Naive thymus-derived CD8-positive, alpha-beta T cell (primary cell): ENCODE measurements at regions not wholly inside any gene's neighbourhood (a gene's known extent, or its start where the extent isn't known, plus 50 kb on each side); places are given as distances from the start of the nearest gene placed in this dataset.
A peak's percentile ranks its signal among the peaks of the same experiment; 100 is the strongest.
"Not testable (repeated sequence)": the region's sequence is repeated elsewhere in the genome, so short reads cannot be mapped to it uniquely, and the experiment has no call there.

Experiments
- ATAC-seq, 2 donors: fragments of 150-1000 bp; cut with Tn5 transposase in 1 of 2; sonication (Bioruptor Pico), chemical (Tn5 transposase) in 1 of 2; 1 replicate in 1 of 2; 2 replicates in 1 of 2; pipeline ENCODE4 v1.10.0; 2021; ENCODE audit warnings: mild to moderate bottlenecking in 2 of 2, moderate library complexity in 2 of 2
- POLR2A ChIA-PET: fragments of 350-600 bp; sonication (Branson Sonifier 250); formaldehyde crosslinking; loops from one replicate; lab custom pipeline; 2021; ENCODE audit warnings: antibody characterized with exemption; lab: Charles Lee
- DNase-seq, 10 donors: peaks; one replicate each; pipeline versions ENCODE4 v3.0.0 to v3.0.0-alpha.2; 2020 to 2022
- H3K27ac Mint-ChIP-seq, 10 donors: one replicate each; pipeline ENCODE4 v1.8.0; 2020 to 2022; ENCODE audit warnings: mild to moderate bottlenecking in 10 of 10, mixed read lengths in 10 of 10, moderate library complexity in 4 of 10, inconsistent platforms in 1 of 10
- H3K27me3 Mint-ChIP-seq, 5 donors: one replicate each; pipeline ENCODE4 v1.8.0; 2021 to 2022; ENCODE audit warnings: mixed read lengths in 5 of 5
- H3K36me3 Mint-ChIP-seq, 3 donors: one replicate each; pipeline ENCODE4 v1.8.0; 2020 to 2022; ENCODE audit warnings: mixed read lengths in 3 of 3, mild to moderate bottlenecking in 2 of 3, inconsistent platforms in 1 of 3
- H3K4me1 Mint-ChIP-seq, 4 donors: one replicate each; pipeline ENCODE4 v1.8.0; 2021 to 2022; ENCODE audit warnings: mixed read lengths in 4 of 4
- H3K4me3 Mint-ChIP-seq, 10 donors: one replicate each; pipeline ENCODE4 v1.8.0; 2020 to 2022; ENCODE audit warnings: mild to moderate bottlenecking in 10 of 10, mixed read lengths in 10 of 10, moderate library complexity in 6 of 10, inconsistent platforms in 1 of 10
- H3K9me3 Mint-ChIP-seq, 9 donors: one replicate each; pipeline ENCODE4 v1.8.0; 2020 to 2022; ENCODE audit warnings: mixed read lengths in 9 of 9, mild to moderate bottlenecking in 3 of 9, inconsistent platforms in 1 of 9, moderate library complexity in 1 of 9

DNA sequence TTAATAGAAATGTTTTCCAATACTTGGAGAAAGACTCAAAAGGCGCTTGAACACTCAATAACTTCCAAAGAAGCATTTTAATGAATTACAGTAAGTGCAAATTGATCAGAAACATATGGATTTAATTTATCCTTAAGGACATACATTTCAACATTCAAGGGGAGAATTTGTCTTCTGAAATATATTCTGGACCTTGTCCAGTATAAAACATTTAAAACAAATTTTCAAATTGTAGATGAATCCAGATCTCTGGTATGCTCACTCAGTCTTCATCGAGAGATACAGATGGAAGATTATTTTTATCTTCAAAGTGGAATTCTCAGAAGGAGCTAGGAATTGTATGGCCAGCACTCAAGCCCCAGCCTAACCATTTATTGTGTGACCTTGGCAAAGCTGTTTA lies 310.4 kb downstream of the ZNF674 start:
- Mint-ChIP-seq H3K4me1 (no peaks in the 10 kb centered on the region), H3K9me3 (peaks cover 0 to 1% (median 0%) of the 10 kb centered on the region in 9 donors), H3K36me3 (peaks cover 0 to 4% (median 0%) of the 10 kb centered on the region in 3 donors), H3K27me3 (peaks cover 0 to 3% (median 0%) of the 10 kb centered on the region in 5 donors), H3K27ac (no peak overlapping the region), H3K4me3 (no peak overlapping the region)
- POLR2A ChIA-PET: no interaction called here
- ATAC-seq: no peak
- no peak for DNase-seq

DNA sequence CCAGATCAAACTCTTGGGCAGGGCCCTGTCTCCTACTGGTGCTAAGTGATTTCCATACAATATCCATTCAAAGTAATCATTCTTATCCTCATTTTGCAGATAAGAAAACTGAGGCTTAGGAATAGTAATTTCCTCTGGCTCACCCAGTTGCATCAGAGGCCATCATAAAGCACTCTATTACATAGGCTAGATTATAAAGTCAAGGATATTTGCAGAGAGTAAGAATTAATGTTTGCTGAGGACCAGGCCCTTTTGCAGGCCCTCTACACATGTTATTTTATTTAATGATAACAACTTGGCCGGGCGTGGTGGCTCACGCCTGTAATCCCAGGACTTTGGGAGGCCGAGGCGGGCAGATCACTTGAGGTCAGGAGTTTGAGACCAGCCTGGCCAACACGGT lies 316.8 kb downstream of the ZNF674 start:
- H3K9me3 Mint-ChIP-seq: peaks cover 0 to 6% (median 0%) of the 10 kb centered on the region in 9 donors
- no peak for DNase-seq
- no peaks in the 10 kb centered on the region for H3K4me1 Mint-ChIP-seq
- ATAC-seq: no peak
- peaks cover 0 to 3% (median 0%) of the 10 kb centered on the region in 5 donors for H3K27me3 Mint-ChIP-seq
- no peak overlapping the region for H3K4me3 Mint-ChIP-seq
- POLR2A ChIA-PET: no interaction called here
- no peak overlapping the region for H3K27ac Mint-ChIP-seq
- peaks cover 0 to 4% (median 0%) of the 10 kb centered on the region in 3 donors for H3K36me3 Mint-ChIP-seq

DNA sequence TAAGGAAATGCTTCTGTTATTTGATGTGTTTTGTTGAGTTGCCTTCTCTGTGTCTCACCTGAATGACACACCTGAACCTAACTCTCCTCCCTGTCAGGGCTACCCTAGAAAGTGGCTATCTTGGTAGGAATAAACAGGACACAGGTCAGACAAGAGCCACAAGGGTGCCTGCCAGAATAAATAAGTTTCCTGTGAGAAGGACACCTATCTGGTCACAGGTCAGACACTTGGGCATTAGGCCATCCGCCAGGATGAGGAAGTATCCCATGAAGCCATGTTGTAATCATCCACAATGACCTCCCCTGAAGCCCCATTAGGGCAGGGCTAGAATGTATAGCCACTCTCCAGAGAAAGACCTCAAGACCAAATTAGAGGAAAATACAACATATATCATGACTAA lies 318.8 kb downstream of the ZNF674 start:
- Mint-ChIP-seq H3K36me3 (peaks cover 0 to 4% (median 0%) of the 10 kb centered on the region in 3 donors), H3K27me3 (peaks cover 0 to 3% (median 0%) of the 10 kb centered on the region in 5 donors), H3K4me3 (no peak overlapping the region), H3K4me1 (no peaks in the 10 kb centered on the region), H3K27ac (no peak overlapping the region), H3K9me3 (peaks cover 0 to 8% (median 0%) of the 10 kb centered on the region in 9 donors)
- DNase-seq (no peak), ATAC-seq (no peak)
- POLR2A ChIA-PET: no interaction called here

DNA sequence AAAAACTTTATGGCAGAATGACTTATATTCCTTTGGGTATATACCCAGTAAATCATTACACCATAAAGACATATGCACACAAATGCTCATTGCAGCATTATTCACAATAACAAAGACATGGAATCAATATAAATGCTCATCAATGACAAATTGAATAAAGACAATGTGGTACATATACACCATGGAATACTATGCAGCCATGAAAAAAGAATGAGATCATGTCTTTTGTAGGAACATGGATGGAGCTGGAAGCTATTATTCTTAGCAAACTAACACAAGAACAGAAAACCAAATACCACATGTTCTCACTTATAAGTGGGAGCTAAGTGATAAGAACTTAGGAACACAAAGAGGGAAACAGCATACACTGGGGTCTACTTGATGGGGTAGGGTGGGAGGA lies 321.7 kb downstream of the ZNF674 start:
- DNase-seq, H3K4me3 Mint-ChIP-seq, H3K27ac Mint-ChIP-seq, H3K27me3 Mint-ChIP-seq, H3K4me1 Mint-ChIP-seq, POLR2A ChIA-PET, H3K36me3 Mint-ChIP-seq, H3K9me3 Mint-ChIP-seq, ATAC-seq: not testable (repeated sequence)

DNA sequence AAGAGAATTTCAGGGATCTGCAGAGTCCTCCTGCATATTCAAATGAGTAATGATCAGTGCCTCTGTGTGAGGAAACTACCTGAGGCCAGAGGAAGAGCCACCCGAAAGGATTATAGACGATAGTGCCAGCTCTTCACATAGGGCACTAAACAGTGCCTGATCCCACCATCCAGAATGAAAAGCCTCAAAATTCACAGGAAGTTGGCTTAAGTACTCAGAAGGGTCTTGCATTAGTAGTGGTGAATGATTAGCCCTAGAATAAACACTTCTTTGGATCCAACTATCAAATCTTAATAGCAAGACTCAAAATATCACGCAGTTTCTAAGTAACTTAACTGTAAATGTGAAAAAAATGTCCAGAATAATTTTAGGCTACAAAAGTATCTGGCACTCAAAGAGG lies 324.4 kb downstream of the ZNF674 start:
- H3K4me1 Mint-ChIP-seq: no peaks in the 10 kb centered on the region
- no peaks in the 10 kb centered on the region for H3K27me3 Mint-ChIP-seq
- H3K27ac Mint-ChIP-seq: no peak overlapping the region
- no peak for DNase-seq
- H3K9me3 Mint-ChIP-seq: peaks cover 0 to 8% (median 0%) of the 10 kb centered on the region in 9 donors
- no peak for ATAC-seq
- no peak overlapping the region for H3K4me3 Mint-ChIP-seq
- H3K36me3 Mint-ChIP-seq: no peaks in the 10 kb centered on the region
- POLR2A ChIA-PET: no interaction called here

DNA sequence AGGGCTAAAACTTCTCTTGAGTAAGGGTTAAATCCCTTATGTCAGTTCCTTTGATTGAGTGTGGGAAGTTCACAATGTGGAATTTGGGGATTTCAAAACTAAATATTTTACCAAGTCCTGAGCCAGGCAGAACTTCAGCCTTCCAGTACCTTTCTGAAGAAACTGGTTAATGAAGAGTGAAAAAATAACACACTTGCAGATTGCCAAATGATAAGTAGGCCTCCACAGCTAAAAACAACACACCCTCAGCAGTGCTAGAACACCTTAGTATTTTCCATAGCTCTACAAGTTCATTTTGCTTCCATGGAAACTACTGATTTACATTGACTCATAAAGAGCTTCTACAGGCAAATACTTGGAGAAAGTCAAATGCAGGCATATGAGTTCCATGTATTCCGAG lies 326.8 kb downstream of the ZNF674 start:
- Mint-ChIP-seq H3K27me3 (no peaks in the 10 kb centered on the region), H3K36me3 (no peaks in the 10 kb centered on the region), H3K4me3 (no peak overlapping the region), H3K9me3 (peaks cover 0 to 3% (median 0%) of the 10 kb centered on the region in 9 donors), H3K4me1 (no peaks in the 10 kb centered on the region), H3K27ac (no peak overlapping the region)
- no peak for DNase-seq
- no peak for ATAC-seq
- POLR2A ChIA-PET: no interaction called here

DNA sequence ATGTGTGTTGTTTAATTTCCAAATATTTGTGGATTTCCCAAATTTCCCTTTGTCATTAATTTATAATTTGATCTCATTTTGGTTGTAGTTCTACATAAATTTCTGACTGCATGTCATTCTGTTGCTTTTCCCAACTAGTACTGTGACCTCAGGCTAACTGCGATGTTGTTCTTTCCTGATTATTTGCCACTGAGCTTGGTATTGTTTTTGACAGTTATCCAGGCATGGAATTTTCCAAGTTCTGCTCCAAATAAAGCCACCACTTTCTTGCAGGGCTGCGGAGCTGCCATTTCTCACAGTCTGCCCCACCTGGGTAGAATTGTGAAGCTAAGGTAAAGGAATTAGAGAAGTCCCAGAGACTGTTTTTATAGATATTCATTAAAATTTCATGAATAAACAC lies 328.8 kb downstream of the ZNF674 start:
- no peaks in the 10 kb centered on the region for H3K9me3 Mint-ChIP-seq
- H3K27me3 Mint-ChIP-seq: no peaks in the 10 kb centered on the region
- POLR2A ChIA-PET: no interaction called here
- H3K36me3 Mint-ChIP-seq: no peaks in the 10 kb centered on the region
- no peak for ATAC-seq
- DNase-seq: no peak
- H3K27ac Mint-ChIP-seq: no peak overlapping the region
- H3K4me1 Mint-ChIP-seq: no peaks in the 10 kb centered on the region
- no peak overlapping the region for H3K4me3 Mint-ChIP-seq

DNA sequence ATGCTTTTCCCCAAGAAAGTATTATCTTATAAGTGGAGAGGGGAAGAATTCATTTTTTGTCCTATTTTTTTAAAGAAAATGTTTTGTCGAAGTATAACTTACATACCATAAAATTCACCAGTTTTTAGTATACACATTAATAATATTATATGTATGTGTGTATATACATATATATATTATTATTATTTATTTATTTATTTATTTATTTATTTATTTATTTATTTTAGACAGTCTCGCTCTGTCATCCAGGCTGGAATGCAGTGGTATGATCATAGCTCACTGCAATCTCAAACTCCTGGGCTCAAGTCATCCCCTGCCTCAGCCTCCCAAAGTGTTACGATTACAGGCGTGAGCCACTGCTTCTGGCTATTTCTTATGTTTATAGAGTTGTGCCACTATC lies 334.1 kb downstream of the ZNF674 start:
- H3K4me3 Mint-ChIP-seq: no peak overlapping the region
- H3K9me3 Mint-ChIP-seq: no peaks in the 10 kb centered on the region
- H3K27ac Mint-ChIP-seq: no peak overlapping the region
- H3K4me1 Mint-ChIP-seq: peaks cover 0 to 14% (median 11%) of the 10 kb centered on the region in 4 donors
- H3K27me3 Mint-ChIP-seq: no peaks in the 10 kb centered on the region
- DNase-seq (no peak), ATAC-seq (no peak)
- POLR2A ChIA-PET: no interaction called here
- H3K36me3 Mint-ChIP-seq: no peaks in the 10 kb centered on the region

DNA sequence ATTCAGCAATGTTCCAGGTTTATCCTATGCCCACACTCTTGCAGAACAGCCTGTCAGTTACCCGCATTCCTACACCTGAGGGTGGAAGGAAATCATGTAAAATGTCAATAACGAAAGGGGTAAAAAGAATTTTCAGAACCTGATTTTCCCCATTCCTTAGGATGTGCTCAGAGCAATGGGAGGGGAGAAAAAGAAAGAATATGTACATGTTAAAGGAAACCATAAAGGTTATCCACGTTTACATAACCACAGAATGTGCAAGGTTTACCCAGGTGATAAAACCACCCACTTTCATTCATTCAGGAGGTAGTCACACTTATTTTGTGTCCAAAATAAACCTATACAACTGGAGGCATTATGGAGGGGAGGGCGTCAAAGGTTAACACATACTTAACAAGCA lies 335.5 kb downstream of the ZNF674 start:
- peaks cover 0 to 14% (median 11%) of the 10 kb centered on the region in 4 donors for H3K4me1 Mint-ChIP-seq
- POLR2A ChIA-PET: no interaction called here
- H3K27ac Mint-ChIP-seq: peak overlapping the region in 1 of 10 donors; percentile 48
- H3K27me3 Mint-ChIP-seq: no peaks in the 10 kb centered on the region
- no peak for ATAC-seq
- DNase-seq: no peak
- H3K9me3 Mint-ChIP-seq: no peaks in the 10 kb centered on the region
- H3K36me3 Mint-ChIP-seq: no peaks in the 10 kb centered on the region
- no peak overlapping the region for H3K4me3 Mint-ChIP-seq

DNA sequence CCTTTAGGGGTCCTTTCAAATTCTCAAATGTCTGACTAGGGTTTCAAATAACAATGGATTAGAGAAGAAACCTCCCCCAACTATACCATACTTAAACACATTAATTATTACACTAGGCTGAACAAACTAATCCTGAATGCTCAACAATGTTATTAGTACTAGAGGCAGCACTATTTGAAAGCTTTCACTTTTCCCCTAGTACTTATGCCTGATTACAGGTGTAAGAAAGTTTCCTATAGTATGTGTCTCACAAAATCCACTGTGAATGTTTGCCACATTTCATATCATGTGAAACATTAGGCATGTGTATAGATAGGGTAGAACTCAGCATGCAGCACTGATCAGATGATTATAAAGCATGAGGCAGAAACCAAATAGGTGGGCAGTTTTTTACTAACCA lies 336.2 kb downstream of the ZNF674 start:
- no peaks in the 10 kb centered on the region for H3K36me3 Mint-ChIP-seq
- H3K4me3 Mint-ChIP-seq: no peak overlapping the region
- H3K27ac Mint-ChIP-seq: no peak overlapping the region
- peaks cover 0 to 14% (median 11%) of the 10 kb centered on the region in 4 donors for H3K4me1 Mint-ChIP-seq
- ATAC-seq: no peak
- H3K9me3 Mint-ChIP-seq: no peaks in the 10 kb centered on the region
- DNase-seq: no peak
- H3K27me3 Mint-ChIP-seq: no peaks in the 10 kb centered on the region
- POLR2A ChIA-PET: no interaction called here

DNA sequence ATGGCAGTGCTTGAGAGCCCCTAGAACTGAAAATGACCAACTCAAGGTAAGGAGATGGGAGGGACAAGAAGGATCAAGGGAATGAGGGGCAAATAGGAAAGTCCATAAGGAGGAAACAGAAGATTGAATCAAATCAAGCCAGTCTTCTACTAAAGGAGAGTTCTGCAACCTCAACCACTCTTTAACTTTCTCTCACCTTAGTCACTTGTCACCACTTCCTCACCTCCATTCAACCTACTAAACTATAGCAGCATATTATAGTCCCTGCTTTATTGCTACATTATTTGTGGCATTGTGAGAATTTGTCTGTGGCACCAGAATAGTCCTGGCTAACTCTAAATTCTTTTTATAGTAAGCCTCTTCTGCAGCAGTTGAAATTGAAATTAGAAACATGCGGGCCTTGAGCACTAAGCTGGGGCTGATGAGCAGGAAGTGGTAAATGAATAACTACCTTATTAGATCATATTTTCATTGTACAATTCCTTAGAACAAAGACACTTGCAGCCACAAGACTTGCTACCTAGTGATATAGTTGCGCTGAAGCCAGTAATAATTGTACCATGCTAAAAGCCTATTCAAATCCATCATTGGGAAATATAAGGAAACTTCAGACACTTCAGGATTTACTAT lies 336.9 kb downstream of the ZNF674 start:
- Mint-ChIP-seq H3K27ac (peak overlapping the region in 2 of 10 donors; percentile 5 to 68), H3K36me3 (no peaks in the 10 kb centered on the region), H3K27me3 (no peaks in the 10 kb centered on the region), H3K9me3 (no peaks in the 10 kb centered on the region), H3K4me3 (peak overlapping the region in 1 of 10 donors; percentile 10), H3K4me1 (peaks cover 0 to 15% (median 11%) of the 10 kb centered on the region in 4 donors)
- DNase-seq (no peak), ATAC-seq (no peak)
- POLR2A ChIA-PET: no interaction called here

DNA sequence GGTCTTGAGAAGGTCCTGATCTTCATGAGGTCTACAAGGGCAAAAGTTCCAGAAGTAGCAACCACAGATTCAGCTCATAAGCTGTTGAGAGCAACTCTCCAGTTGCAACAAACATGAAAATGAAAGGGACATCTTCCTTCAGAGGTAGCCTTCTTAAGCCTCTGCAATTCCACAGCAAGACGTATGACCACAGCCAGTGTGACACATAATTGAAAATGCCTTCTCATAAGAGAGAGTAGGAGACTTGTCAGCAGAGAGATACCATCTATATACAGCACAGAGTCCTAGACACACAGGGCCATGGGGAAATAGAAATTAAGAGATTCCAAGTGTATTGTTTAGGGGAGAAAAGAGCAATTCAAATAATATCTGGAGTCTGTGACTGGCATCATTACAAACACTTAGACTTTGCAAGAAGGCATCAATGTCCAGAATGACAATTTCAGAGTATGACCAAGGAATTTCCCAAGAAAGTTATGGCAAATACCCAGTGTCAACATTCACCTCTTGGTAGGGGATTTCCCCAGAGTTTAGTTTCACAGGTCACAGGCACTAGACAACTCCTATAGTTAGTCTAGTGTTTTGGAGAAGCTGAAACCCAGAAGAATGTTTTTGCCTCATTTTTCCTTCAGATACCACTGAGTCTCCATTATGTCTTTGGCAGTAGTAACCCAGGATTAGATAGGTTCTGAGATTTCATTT lies 340.3 kb downstream of the ZNF674 start:
- Mint-ChIP-seq H3K4me1 (peaks cover 0 to 27% (median 16%) of the 10 kb centered on the region in 4 donors), H3K4me3 (no peak overlapping the region), H3K36me3 (no peaks in the 10 kb centered on the region), H3K27ac (no peak overlapping the region), H3K9me3 (no peaks in the 10 kb centered on the region), H3K27me3 (no peaks in the 10 kb centered on the region)
- POLR2A ChIA-PET: no interaction called here
- no peak for ATAC-seq
- DNase-seq: no peak

DNA sequence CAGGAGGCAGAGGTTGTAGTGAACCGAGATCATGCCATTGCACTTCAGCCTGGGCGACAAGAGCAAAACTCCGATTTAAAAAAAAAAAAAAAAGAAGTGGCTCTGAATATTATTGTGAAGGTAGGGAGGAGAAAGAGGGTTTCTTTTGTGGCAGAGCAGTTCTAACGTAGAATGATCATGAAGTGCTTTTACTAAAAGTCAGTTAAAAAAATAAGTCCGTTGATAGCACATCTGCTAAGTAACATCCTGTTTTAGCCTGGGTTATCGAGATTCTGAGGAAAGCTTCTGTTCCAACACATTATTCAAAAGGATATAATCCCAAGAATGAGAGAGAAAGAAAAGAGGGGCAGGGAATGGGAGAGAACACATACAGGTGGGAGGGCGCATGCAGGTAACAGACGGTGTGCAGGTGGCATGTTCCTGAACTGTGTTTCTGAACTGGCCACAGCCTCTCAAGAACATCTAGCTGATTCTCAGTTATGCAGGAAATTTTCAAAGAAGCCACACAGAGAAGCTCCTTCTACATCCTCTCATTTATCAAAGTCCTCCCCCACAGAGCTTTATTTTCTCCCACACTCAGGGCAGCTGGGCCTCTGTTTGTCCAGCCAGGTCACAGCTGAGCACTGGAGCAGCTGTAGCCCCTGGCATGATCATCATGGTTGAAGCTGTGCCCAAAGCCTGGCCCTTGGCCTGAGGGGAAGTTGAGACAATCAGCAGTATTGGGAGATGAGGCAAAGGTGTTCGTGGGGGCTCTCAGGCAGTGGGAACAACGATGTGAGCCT lies 342.3 kb downstream of the ZNF674 start:
- DNase-seq (no peak), ATAC-seq (no peak)
- Mint-ChIP-seq H3K4me3 (peak overlapping the region in 3 of 10 donors; percentile 0 to 27 (median 5)), H3K4me1 (peaks cover 0 to 19% (median 8%) of the 10 kb centered on the region in 4 donors), H3K27ac (peak overlapping the region in 1 of 10 donors; percentile 3), H3K9me3 (no peaks in the 10 kb centered on the region), H3K36me3 (no peaks in the 10 kb centered on the region), H3K27me3 (no peaks in the 10 kb centered on the region)
- POLR2A ChIA-PET: no interaction called here
